ENCODE measurements at regions not wholly inside any gene's neighbourhood (a gene's known extent, or its start where the extent isn't known, plus 50 kb on each side); places are given as distances from the start of the nearest gene placed in this dataset.

DNA sequence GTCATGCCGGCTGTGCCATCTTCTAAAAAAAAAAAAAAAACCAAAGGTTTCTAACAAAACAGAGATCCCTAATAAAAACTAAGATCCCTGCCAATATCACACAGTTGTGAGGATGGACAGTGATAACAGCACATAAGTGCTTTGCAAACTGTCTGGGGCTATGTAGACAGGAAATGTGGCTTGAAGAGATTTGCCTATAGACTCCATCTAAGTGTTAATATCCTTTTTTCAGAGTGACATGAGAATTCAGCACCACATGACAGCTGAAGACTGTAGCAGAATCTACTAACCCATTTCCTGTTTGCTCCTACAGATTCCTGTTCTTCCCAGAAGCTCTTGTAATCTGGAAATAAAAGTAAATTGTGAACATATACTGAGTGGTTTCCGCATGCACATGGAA, 215.4 kb downstream of the KDR start:
- POLR2A ChIA-PET = no interaction called here
- CTCF ChIA-PET = no interaction called here
- DNase-seq = no peak
- intact Hi-C loops (cut with micrococcal nuclease) = no loop called here
- Mint-ChIP-seq H3K4me1 (ENCODE audit: low read depth) (no peaks in the 10 kb centered on the region), H3K4me3 (no peak overlapping the region), H3K27me3 (no peaks in the 10 kb centered on the region), H3K27ac (no peak overlapping the region), H3K36me3 (peaks cover 3% of the 10 kb centered on the region), H3K9me3 (peaks cover 10% of the 10 kb centered on the region)

DNA sequence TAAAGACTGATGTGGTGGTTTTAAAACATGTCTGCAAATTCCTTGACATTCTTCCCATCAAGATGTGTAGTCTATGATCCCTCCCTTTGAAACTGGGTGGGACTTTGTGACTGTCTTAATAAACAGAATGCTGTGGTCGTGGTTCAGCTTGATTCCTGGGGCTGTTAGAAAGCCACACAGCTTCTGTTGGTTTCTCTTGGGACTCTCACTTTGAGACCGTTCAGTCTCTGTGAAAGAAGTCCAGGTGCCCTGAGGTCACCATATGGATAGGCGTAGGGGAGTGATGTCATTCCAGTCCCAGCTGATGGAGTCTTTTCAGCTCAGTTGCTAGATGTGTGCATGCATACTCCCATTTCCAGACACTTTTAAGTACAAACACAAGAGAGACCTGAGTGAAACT, 216.6 kb downstream of the KDR start:
- intact Hi-C loops (cut with micrococcal nuclease) = no loop called here
- ChIA-PET POLR2A (no interaction called here), CTCF (no interaction called here)
- peaks cover 3% of the 10 kb centered on the region for H3K36me3 Mint-ChIP-seq
- no peak overlapping the region for H3K27ac Mint-ChIP-seq
- no peaks in the 10 kb centered on the region for H3K27me3 Mint-ChIP-seq
- H3K4me3 Mint-ChIP-seq = no peak overlapping the region
- H3K9me3 Mint-ChIP-seq = peaks cover 10% of the 10 kb centered on the region
- no peaks in the 10 kb centered on the region for H3K4me1 Mint-ChIP-seq (ENCODE audit: low read depth)
- no peak for DNase-seq

DNA sequence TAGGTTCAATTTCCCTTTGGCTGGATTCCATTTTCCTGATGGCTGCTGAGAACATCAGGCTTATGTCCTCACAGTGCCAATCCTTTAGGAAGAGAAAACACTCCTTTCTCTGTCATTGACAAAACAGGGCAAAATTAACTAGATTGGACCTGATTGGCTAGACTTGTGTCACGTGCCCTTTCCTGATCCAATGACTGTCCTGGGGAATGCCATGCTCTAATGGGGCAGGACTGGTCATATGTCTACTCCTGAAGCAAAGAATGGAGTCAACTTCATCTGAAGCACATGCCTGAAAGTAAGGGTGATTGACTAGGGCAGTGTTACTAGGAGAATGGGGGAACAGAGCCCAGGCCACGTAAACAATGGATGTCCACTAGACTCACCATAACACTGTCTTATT, 220.4 kb downstream of the KDR start:
- H3K36me3 Mint-ChIP-seq = peaks cover 3% of the 10 kb centered on the region
- peaks cover 13% of the 10 kb centered on the region for H3K9me3 Mint-ChIP-seq
- no peaks in the 10 kb centered on the region for H3K4me1 Mint-ChIP-seq (ENCODE audit: low read depth)
- POLR2A ChIA-PET = no interaction called here
- H3K27ac Mint-ChIP-seq = no peak overlapping the region
- DNase-seq = no peak
- CTCF ChIA-PET = no interaction called here
- no peak overlapping the region for H3K4me3 Mint-ChIP-seq
- intact Hi-C loops (cut with micrococcal nuclease) = no loop called here
- no peaks in the 10 kb centered on the region for H3K27me3 Mint-ChIP-seq

DNA sequence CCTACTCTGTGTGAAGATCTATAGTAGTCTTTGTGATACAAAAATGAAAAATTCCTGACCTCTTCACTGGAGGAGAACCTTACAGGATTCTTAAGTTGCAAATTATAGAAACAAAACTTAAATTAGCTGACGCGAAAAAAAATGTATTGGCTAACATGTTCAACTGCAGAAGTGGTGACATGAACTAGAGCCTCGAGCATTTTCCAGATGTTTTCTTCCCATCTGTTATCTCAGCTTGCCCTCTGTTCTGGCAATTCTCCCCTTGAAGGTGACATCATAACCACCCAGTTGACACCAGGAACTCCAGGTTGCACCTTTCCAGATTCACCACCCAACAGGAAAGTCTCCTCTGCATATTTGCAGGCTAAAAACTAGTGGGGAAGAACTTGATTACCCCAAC, 222.4 kb downstream of the KDR start:
- Mint-ChIP-seq H3K9me3 (peaks cover 13% of the 10 kb centered on the region), H3K4me1 (ENCODE audit: low read depth) (peaks cover 5% of the 10 kb centered on the region), H3K36me3 (peaks cover 3% of the 10 kb centered on the region), H3K27ac (no peak overlapping the region), H3K4me3 (no peak overlapping the region), H3K27me3 (peaks cover 2% of the 10 kb centered on the region)
- CTCF ChIA-PET = no interaction called here
- POLR2A ChIA-PET = no interaction called here
- no peak for DNase-seq
- intact Hi-C loops (cut with micrococcal nuclease) = no loop called here

DNA sequence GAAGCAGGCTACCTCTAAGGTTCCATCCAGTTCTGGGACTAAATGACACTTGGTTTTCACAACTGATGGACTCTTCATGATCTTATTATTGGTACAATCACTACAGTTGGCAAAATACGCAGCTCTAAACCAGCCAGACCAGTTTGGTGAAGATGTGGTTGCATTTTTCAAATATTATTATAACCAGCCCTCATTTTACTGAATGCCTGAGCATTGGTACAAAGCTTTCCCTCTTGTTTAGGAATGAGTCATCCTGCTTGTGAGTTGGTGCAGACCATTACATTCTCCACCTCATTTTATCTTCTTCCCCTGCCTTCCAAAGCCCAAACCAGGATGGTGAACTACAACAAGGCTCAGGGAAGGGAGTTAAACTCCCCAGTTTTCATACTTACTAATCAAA, 223.1 kb downstream of the KDR start:
- ChIA-PET POLR2A (no interaction called here), CTCF (no interaction called here)
- Mint-ChIP-seq H3K36me3 (peaks cover 3% of the 10 kb centered on the region), H3K27ac (no peak overlapping the region), H3K4me1 (ENCODE audit: low read depth) (peaks cover 5% of the 10 kb centered on the region), H3K9me3 (peaks cover 7% of the 10 kb centered on the region), H3K4me3 (no peak overlapping the region), H3K27me3 (peaks cover 2% of the 10 kb centered on the region)
- intact Hi-C loops (cut with micrococcal nuclease) = no loop called here
- no peak for DNase-seq

DNA sequence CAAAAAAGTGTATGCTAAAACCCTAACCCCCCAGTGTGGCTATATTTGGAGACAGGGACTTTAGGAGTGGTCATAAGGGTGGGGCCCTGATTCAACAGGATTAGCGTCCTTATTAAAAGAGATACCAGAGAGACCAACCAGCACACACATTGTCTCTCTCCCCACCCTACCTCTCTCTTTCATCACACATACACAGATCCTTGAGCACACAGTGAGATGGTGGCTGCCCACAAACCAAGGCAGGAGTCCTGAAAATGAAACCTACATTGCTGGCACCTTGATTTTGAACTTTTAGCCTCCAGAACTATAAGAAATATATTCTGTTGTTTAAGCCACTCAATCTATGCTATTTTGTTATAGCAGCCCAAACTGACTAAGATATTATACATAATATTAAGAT, 224.2 kb downstream of the KDR start:
- Mint-ChIP-seq H3K36me3 (peaks cover 2% of the 10 kb centered on the region), H3K27me3 (peaks cover 2% of the 10 kb centered on the region), H3K27ac (no peak overlapping the region), H3K4me3 (no peak overlapping the region), H3K9me3 (peaks cover 8% of the 10 kb centered on the region), H3K4me1 (ENCODE audit: low read depth) (peaks cover 5% of the 10 kb centered on the region)
- POLR2A ChIA-PET = no interaction called here
- DNase-seq = no peak
- CTCF ChIA-PET = no interaction called here
- intact Hi-C loops (cut with micrococcal nuclease) = no loop called here

DNA sequence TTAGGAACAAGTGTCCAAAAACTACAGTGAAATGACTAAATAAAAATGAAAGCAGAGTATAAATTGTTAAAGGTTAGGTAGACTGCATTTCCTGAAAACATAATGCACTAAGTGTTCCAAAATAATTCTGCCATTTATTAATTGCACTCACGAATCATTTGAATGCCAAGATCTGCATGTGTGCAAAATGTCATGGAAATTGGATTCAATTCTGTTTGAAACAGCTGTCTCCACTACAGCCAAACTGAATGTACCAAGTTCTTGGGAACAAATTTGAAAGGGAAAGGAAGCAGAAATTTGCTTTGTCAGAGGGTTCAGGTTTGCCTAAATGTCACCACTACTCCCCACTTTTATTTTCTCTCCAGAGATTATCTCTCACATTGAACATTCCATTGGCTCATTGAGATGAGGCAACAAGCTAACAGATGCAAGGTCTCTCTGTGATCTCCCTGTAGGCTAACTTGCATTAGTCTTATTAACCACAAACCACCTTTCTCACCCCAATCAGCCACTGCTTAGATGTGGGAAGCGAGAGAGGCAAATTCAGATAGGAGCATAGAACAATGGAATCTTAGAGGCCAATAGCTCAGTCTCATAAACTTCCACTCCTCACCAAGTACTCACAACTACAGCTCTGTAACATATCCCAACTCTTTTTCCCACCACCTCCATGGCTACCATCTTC, 226.6 kb downstream of the KDR start:
- ChIA-PET CTCF (no interaction called here), POLR2A (no interaction called here)
- H3K27ac Mint-ChIP-seq = no peak overlapping the region
- H3K36me3 Mint-ChIP-seq = no peaks in the 10 kb centered on the region
- H3K27me3 Mint-ChIP-seq = peaks cover 2% of the 10 kb centered on the region
- H3K4me1 Mint-ChIP-seq (ENCODE audit: low read depth) = peaks cover 5% of the 10 kb centered on the region
- no peak overlapping the region for H3K4me3 Mint-ChIP-seq
- peaks cover 5% of the 10 kb centered on the region for H3K9me3 Mint-ChIP-seq
- DNase-seq = no peak
- intact Hi-C loops (cut with micrococcal nuclease) = no loop called here

DNA sequence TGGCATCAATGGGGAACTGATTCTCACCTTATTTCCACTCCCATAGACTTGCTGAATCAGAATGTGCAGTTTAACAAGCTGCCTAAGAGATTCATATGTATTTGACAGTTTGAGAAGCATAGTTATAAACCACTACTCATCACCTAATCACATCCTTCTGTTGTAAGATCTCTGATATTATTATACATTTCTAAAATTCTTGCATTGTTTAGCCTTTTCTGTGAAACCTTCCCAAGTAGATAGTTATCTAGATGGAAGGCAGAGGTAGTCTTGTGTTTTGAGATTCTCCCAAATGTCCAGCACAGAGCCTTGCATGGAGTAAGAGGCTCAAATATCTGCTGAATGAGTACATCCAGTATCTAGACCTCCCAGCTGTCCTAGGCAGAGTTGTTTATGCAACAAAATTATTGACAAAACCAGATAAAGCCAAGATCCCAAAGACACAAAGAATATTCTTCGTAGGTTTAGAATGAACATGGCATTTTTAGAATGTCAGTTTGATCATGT, 227.3 kb downstream of the KDR start:
- intact Hi-C loops (cut with micrococcal nuclease) = no loop called here
- H3K27ac Mint-ChIP-seq = no peak overlapping the region

DNA sequence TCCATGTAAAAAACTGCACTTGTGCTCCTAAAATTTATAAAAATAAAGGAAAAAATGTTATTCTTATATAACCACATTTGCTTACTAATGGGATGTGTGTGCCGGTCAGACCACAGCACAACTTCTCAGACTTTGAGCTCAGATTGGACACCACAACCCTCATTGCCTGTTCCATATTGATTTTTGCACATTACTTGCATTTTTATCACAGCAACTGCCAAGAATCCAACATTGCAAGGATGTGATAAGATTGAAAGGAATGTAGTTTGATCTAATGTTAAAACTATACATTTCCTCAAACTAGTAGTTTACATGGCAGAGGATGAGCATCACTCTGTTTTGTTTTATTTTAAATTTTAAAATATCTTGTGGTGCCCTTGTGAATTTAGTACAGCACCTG, 227.8 kb downstream of the KDR start:
- ChIA-PET POLR2A (no interaction called here), CTCF (no interaction called here)
- no peak overlapping the region for H3K27ac Mint-ChIP-seq
- H3K9me3 Mint-ChIP-seq = peaks cover 5% of the 10 kb centered on the region
- H3K4me1 Mint-ChIP-seq (ENCODE audit: low read depth) = peaks cover 5% of the 10 kb centered on the region
- H3K27me3 Mint-ChIP-seq = peaks cover 3% of the 10 kb centered on the region
- no peak for DNase-seq
- H3K36me3 Mint-ChIP-seq = no peaks in the 10 kb centered on the region
- no peak overlapping the region for H3K4me3 Mint-ChIP-seq
- intact Hi-C loops (cut with micrococcal nuclease) = no loop called here

More for the DNA sequence above, 227.3 kb downstream of the KDR start:
- H3K9me3 Mint-ChIP-seq = peaks cover 5% of the 10 kb centered on the region
- DNase-seq = no peak
- no peaks in the 10 kb centered on the region for H3K36me3 Mint-ChIP-seq
- H3K4me1 Mint-ChIP-seq (ENCODE audit: low read depth) = peaks cover 5% of the 10 kb centered on the region
- no peak overlapping the region for H3K4me3 Mint-ChIP-seq
- ChIA-PET CTCF (no interaction called here), POLR2A (no interaction called here)
- peaks cover 3% of the 10 kb centered on the region for H3K27me3 Mint-ChIP-seq

DNA sequence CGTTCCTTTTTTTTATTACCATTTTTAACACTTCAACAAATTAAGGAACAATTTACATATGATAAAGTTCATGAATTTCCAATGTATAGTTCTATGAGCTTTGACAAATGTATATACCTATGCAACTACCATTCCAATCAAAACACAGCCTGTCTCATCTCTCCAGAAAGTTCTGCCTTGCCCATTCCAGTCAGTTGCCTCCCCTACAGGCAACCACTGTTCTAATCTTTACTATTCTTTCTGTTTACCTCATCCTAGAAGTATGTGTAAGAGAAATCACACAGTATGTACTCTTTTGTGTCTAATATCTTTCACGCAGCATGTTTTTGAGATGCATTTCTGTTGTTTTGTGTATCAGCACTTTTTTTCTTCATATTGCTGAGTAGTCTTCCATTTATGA, 224.9 kb downstream of the KIT start:
- CTCF ChIA-PET = no interaction called here
- H3K27ac Mint-ChIP-seq = no peak overlapping the region
- DNase-seq = no peak
- no peaks in the 10 kb centered on the region for H3K27me3 Mint-ChIP-seq
- no peak overlapping the region for H3K4me3 Mint-ChIP-seq
- intact Hi-C loops (cut with micrococcal nuclease) = no loop called here
- no peaks in the 10 kb centered on the region for H3K9me3 Mint-ChIP-seq
- POLR2A ChIA-PET = no interaction called here
- H3K36me3 Mint-ChIP-seq = no peaks in the 10 kb centered on the region
- no peaks in the 10 kb centered on the region for H3K4me1 Mint-ChIP-seq (ENCODE audit: low read depth)

DNA sequence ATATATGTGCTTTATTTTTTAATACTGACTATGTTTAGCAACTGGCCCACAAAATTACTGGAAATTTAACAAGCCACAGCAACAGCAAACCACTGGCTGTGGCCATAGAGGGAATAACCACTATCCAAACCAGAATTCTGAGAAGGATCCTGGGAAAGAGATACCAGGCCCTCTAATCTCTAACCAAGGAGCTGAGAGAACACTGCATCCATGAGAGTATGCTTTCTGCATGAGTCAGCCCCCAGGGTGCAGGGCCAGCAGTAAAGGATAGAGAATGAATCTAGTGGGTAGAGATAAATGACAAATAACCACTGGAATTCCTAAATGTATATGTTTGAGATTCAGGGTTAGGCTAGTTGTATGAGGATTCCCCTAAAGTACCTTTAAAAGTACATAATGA, 221.8 kb downstream of the KIT start:
- POLR2A ChIA-PET = no interaction called here
- H3K27me3 Mint-ChIP-seq = no peaks in the 10 kb centered on the region
- no peaks in the 10 kb centered on the region for H3K36me3 Mint-ChIP-seq
- no peaks in the 10 kb centered on the region for H3K9me3 Mint-ChIP-seq
- no peak for DNase-seq
- CTCF ChIA-PET = no interaction called here
- intact Hi-C loops (cut with micrococcal nuclease) = no loop called here
- H3K27ac Mint-ChIP-seq = no peak overlapping the region
- no peaks in the 10 kb centered on the region for H3K4me1 Mint-ChIP-seq (ENCODE audit: low read depth)
- H3K4me3 Mint-ChIP-seq = no peak overlapping the region

DNA sequence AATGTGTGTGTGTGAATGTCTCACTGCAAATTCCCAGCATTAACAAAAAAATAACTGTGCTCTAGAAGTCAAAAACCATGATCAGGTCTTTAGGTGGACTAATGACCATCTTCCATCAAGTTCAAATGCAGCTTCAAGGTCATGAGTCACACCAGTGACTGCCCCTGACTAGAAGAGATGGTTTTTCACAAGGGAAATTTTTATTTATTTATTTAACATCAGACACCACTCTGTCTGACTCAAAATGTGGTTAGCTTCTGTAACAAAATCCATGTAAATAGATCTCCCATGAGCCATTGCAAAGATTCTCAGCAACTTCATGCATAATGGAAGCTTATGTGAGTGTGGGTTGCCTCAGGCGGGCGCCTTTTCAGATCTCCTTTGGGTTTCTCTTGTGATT, 219.2 kb downstream of the KIT start:
- H3K4me1 Mint-ChIP-seq (ENCODE audit: low read depth) = no peaks in the 10 kb centered on the region
- H3K27me3 Mint-ChIP-seq = no peaks in the 10 kb centered on the region
- no peak overlapping the region for H3K4me3 Mint-ChIP-seq
- DNase-seq = no peak
- ChIA-PET CTCF (no interaction called here), POLR2A (no interaction called here)
- H3K27ac Mint-ChIP-seq = no peak overlapping the region
- intact Hi-C loops (cut with micrococcal nuclease) = no loop called here
- no peaks in the 10 kb centered on the region for H3K9me3 Mint-ChIP-seq
- no peaks in the 10 kb centered on the region for H3K36me3 Mint-ChIP-seq

DNA sequence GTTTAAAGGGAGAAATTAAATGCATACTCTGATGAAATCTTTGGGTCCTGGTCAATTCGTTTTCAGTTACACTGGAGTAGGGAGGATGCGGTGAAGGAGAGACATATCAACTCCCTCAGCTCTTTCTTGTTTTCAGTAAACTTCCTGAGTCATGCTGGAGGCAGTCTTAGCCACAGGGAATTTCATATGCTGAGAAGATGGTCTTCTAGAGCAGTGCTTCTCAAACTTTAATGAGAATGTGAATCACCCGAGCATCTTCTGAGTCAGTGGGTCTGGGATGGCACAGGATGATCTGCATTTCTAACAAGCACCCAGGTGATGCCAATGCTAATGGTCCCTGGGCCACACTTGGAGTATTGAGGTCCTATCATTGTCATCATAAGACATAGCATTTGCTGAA, 214.5 kb downstream of the KIT start:
- no peaks in the 10 kb centered on the region for H3K9me3 Mint-ChIP-seq
- H3K4me1 Mint-ChIP-seq (ENCODE audit: low read depth) = no peaks in the 10 kb centered on the region
- no peak overlapping the region for H3K4me3 Mint-ChIP-seq
- no peak for DNase-seq
- ChIA-PET POLR2A (no interaction called here), CTCF (no interaction called here)
- H3K27ac Mint-ChIP-seq = no peak overlapping the region
- no peaks in the 10 kb centered on the region for H3K36me3 Mint-ChIP-seq
- intact Hi-C loops (cut with micrococcal nuclease) = no loop called here
- no peaks in the 10 kb centered on the region for H3K27me3 Mint-ChIP-seq
